ENCODE measurements at regions not wholly inside any gene's neighbourhood (a gene's known extent, or its start where the extent isn't known, plus 50 kb on each side); places are given as distances from the start of the nearest gene placed in this dataset.
A peak's percentile ranks its signal among the peaks of the same experiment; 100 is the strongest.

DNA sequence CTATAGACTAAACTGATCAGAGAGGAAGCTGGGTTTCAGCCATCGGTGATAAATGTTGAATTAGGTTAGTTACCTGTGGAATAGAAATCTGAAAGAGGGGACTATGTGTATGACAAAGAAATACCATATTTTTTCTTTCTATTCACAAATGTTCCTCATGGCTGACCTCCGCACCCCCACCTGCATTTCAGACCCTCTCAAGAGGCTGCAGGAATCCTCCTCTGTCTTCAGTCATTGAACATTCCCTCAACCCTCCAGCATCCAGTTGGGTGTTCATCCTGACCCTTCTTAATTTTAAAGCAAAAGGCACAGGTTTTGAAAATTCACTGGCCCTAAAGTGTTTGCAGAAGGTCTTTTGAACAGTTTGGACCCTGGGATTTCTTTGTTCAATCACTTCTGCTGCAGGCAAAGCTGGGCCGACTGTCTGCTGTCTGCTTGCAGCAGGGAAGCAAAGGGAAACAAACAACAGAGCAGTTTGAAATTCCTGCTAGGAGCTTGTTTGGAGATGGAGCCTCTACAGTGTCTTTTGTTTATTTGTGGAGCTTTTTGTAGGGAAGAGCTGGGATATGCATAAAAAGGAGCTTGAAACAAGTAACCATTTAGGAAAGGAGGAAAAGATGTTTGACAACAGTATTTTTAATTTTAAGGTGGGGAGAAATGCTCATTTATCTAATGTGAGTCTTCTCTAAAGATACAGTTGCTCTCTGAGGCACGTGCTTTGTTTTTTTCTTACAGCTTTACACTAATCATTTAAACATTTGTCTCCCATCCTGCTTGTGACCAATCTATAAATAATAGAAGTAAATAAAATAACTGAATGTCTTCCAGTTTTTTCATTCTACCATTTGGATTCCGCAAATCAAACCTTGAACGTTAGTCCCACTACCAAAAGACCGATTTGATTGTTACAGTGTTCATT is 213.3 kb upstream of the MMADHC start:
- intact Hi-C loops (cut with DNase I): no loop called here
- Histone ChIP-seq H3K36me3 (no peaks in the 10 kb centered on the region), H3K4me3 (no peak overlapping the region), H3K9me3 (no peaks in the 10 kb centered on the region), H3K4me1 (ENCODE audit: insufficient read depth) (no peaks in the 10 kb centered on the region), H3K27me3 (no peaks in the 10 kb centered on the region), H3K27ac (no peak overlapping the region)
- TF ChIP-seq, protein P1, sequence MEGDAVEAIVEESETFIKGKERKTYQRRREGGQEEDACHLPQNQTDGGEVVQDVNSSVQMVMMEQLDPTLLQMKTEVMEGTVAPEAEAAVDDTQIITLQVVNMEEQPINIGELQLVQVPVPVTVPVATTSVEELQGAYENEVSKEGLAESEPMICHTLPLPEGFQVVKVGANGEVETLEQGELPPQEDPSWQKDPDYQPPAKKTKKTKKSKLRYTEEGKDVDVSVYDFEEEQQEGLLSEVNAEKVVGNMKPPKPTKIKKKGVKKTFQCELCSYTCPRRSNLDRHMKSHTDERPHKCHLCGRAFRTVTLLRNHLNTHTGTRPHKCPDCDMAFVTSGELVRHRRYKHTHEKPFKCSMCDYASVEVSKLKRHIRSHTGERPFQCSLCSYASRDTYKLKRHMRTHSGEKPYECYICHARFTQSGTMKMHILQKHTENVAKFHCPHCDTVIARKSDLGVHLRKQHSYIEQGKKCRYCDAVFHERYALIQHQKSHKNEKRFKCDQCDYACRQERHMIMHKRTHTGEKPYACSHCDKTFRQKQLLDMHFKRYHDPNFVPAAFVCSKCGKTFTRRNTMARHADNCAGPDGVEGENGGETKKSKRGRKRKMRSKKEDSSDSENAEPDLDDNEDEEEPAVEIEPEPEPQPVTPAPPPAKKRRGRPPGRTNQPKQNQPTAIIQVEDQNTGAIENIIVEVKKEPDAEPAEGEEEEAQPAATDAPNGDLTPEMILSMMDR (IDR thresholded peaks at IDR 0.05): no peak
- no peak for TF ChIP-seq EP300 (IDR thresholded peaks at IDR 0.05)
- TF ChIP-seq POLR2A (IDR thresholded peaks at IDR 0.05): no peak
- 66 to 79% (median 73%) methylated on average over 7 of the region's 7 CpGs for WGBS, 3 donors
- no peak for DNase-seq

DNA sequence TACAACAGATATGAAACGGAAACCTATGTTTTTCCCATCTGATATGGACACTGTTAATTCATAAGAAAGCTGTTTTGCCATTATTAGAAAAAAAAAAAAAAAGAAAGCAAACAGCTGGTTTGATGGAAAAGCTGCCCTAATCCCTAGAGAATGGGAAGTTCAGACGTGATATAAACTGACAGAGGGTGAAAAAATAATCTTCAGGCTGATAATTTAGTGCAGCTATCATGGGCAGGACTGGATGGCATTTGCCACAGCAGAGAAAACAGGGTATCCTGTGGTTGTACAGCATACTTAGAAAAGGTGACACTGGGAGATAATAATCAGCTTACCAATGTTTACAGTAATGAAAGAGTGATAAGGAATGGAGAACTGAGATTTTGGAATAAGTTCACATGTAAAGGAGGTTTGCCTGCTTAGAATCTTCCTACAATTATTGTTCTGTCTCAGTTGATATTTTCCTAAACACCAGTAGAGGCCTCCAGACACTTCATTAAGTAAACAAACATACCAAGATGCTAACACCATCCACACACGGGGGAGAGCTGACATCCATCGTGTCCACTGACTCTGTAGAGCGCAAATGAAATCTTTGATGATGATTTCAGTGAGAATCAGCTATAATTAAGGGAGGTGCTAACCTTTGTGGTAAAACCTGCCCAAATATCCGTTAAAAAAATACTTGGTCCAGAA is 211.6 kb upstream of the MMADHC start:
- no peaks in the 10 kb centered on the region for H3K9me3 ChIP-seq
- intact Hi-C loops (cut with DNase I): no loop called here
- H3K4me3 ChIP-seq: no peak overlapping the region
- TF ChIP-seq EP300 (IDR thresholded peaks at IDR 0.05) (no peak), POLR2A (IDR thresholded peaks at IDR 0.05) (no peak)
- TF ChIP-seq, protein P1 (IDR thresholded peaks at IDR 0.05): peak in 1 of 3 donors; percentile 18
- H3K36me3 ChIP-seq: no peaks in the 10 kb centered on the region
- no peak for DNase-seq
- 28 to 40% (median 35%) methylated on average over 6 of the region's 6 CpGs for WGBS, 3 donors
- H3K27ac ChIP-seq: no peak overlapping the region
- no peaks in the 10 kb centered on the region for H3K27me3 ChIP-seq
- no peaks in the 10 kb centered on the region for H3K4me1 ChIP-seq (ENCODE audit: insufficient read depth)

DNA sequence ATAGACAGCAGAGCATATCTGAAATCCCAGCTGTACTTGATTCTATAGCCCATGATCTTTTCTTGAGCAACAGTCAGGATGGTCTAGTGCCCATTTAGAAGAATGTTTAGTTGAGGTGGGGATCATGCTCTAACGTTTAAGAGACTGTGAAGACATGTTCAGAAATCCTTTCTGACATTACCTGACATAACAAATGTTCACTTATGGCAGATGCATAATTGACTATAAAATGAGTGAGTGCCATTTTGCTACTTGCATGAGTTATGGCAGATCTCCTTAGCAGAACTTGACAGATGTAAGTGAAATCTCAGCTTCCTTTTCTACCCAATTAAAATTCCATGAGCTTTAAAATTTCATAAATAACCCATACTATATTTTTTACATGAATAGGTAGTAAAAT is 209.5 kb upstream of the MMADHC start:
- Histone ChIP-seq H3K9me3 (no peaks in the 10 kb centered on the region), H3K27ac (no peak overlapping the region), H3K36me3 (no peaks in the 10 kb centered on the region), H3K4me1 (ENCODE audit: insufficient read depth) (no peaks in the 10 kb centered on the region), H3K4me3 (no peak overlapping the region), H3K27me3 (no peaks in the 10 kb centered on the region)
- DNase-seq: no peak
- WGBS, 3 donors: 83 to 89% (median 84%) methylated on average over 1 of the region's 1 CpG
- TF ChIP-seq EP300 (IDR thresholded peaks at IDR 0.05): no peak
- TF ChIP-seq POLR2A (IDR thresholded peaks at IDR 0.05): no peak
- TF ChIP-seq, protein P1 (IDR thresholded peaks at IDR 0.05): no peak
- intact Hi-C loops (cut with DNase I): no loop called here

DNA sequence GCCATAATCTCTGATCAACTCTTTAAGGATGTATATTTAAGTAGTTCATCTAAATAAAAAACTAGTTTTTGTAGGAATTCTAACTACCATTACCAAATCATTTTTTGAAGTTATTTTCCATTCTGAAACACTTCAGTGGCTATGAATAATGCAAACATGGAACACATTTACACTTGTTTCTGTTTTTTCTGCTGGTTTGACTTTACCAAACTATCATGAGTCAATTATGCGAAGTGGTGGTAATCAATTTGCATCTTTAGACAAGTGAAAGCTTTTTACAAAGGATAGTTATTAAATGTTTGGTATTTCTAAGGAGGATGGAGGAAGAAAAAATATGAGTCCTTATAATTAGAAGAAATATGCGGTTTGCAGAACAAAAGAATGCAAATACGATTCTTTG is 202.0 kb upstream of the MMADHC start:
- no peak for TF ChIP-seq POLR2A (IDR thresholded peaks at IDR 0.05)
- Histone ChIP-seq H3K36me3 (no peaks in the 10 kb centered on the region), H3K9me3 (no peaks in the 10 kb centered on the region), H3K4me1 (ENCODE audit: insufficient read depth) (no peaks in the 10 kb centered on the region), H3K27ac (no peak overlapping the region), H3K4me3 (no peak overlapping the region), H3K27me3 (no peaks in the 10 kb centered on the region)
- intact Hi-C loops (cut with DNase I): no loop called here
- 35 to 61% (median 38%) methylated on average over 3 of the region's 3 CpGs for WGBS, 3 donors
- no peak for DNase-seq

DNA sequence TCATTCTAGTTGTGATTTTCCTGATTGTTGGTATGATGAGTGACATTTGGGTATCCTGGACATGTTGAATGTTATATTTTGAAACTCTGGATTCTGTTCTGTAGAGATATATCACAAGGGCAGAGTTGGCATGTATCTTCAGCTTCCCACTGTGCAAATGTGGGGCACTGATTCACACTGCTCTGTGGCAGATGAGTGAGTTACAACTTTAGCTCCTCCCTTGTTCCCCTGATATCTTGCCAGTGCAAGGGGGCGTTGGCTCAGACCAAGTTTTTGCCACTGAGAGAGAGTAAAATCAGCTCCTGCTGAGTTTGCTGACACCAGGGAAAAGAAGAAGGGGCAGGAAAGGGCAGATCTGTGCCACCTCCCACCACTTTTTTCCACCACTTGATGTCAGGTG is 199.6 kb upstream of the MMADHC start:
- no peak for TF ChIP-seq POLR2A (IDR thresholded peaks at IDR 0.05)
- TF ChIP-seq, protein P1 (IDR thresholded peaks at IDR 0.05): no peak
- no peak for TF ChIP-seq EP300 (IDR thresholded peaks at IDR 0.05)
- WGBS, 3 donors: 53 to 86% (median 53%) methylated on average over 1 of the region's 1 CpG

More for the DNA sequence above, 199.6 kb upstream of the MMADHC start:
- H3K27ac ChIP-seq: no peak overlapping the region
- no peaks in the 10 kb centered on the region for H3K4me1 ChIP-seq (ENCODE audit: insufficient read depth)
- intact Hi-C loops (cut with DNase I): no loop called here
- H3K36me3 ChIP-seq: no peaks in the 10 kb centered on the region
- H3K4me3 ChIP-seq: no peak overlapping the region
- no peak for DNase-seq
- H3K9me3 ChIP-seq: no peaks in the 10 kb centered on the region
- no peaks in the 10 kb centered on the region for H3K27me3 ChIP-seq
